HEK293 (cell line): ENCODE measurements at regions not wholly inside any gene's neighbourhood (a gene's known extent, or its start where the extent isn't known, plus 50 kb on each side); places are given as distances from the start of the nearest gene placed in this dataset.

ENCODE experiments used
- CTCF ChIA-PET: fragments of 350-600 bp; formaldehyde crosslinking; extraction: SDS; loops from one replicate; lab custom pipeline; 2021; ENCODE audit warnings: antibody characterized with exemption; lab: Yijun Ruan, JAX
- POLR2A ChIA-PET: fragments of 300-600 bp; formaldehyde crosslinking; extraction: SDS; loops from one replicate; lab custom pipeline; 2020; ENCODE audit warnings: antibody characterized with exemption, inconsistent platforms; lab: Yijun Ruan, JAX
- H3K27ac ChIP-seq: fragments of 200-500 bp; sonication (Bioruptor generic); 2 replicates; pipeline ENCODE4 v1.5.1; 2014; ENCODE audit warnings: low read depth, low read length, control low read depth, inconsistent platforms; ENCODE audit errors: extremely low read depth
- H3K36me3 ChIP-seq, 2 experiments: fragments of 200-500 bp in 1 of 2; sonication (Bioruptor generic) in 1 of 2; 1 replicate in 1 of 2; 2 replicates in 1 of 2; pipeline ENCODE4 v1.5.1; 2014 to 2017; ENCODE audit warnings: inconsistent platforms in 2 of 2, low read length in 2 of 2; ENCODE audit not compliant: control insufficient read depth in 2 of 2, insufficient read depth in 1 of 2
- H3K4me1 ChIP-seq: fragments of 200-500 bp; sonication (Bioruptor generic); 2 replicates; pipeline ENCODE4 v1.5.1; 2014; ENCODE audit warnings: mild to moderate bottlenecking, low read length, inconsistent platforms; ENCODE audit not compliant: control insufficient read depth, insufficient read depth
- H3K4me3 ChIP-seq: 2 replicates; pipeline ENCODE4 v1.5.1; 2011; ENCODE audit warnings: low read depth, mild to moderate bottlenecking, control low read depth, low read length, moderate library complexity
- H3K9me3 ChIP-seq: fragments of 200-500 bp; sonication (Bioruptor generic); 2 replicates; pipeline ENCODE4 v1.5.1; 2014; ENCODE audit warnings: low read depth, low read length, inconsistent platforms; ENCODE audit not compliant: control insufficient read depth, insufficient read depth
- HOXA7 ChIP-seq: sonication (generic); formaldehyde crosslinking; IDR thresholded peaks from 2 replicates; pipeline ENCODE4 v1.8.1; 2022; ENCODE audit warnings: missing genetic modification reagents, borderline replicate concordance
- IKZF3 ChIP-seq: fragments of 450-650 bp; IDR thresholded peaks from 2 replicates; pipeline ENCODE4 v1.5.0; 2018; ENCODE audit warnings: missing biosample characterization, mild to moderate bottlenecking, missing genetic modification characterization, moderate library complexity
- KLF8 ChIP-seq: fragments of 450-650 bp; formaldehyde crosslinking; IDR thresholded peaks from 2 replicates; pipeline ENCODE4 v1.5.1; 2016; ENCODE audit warnings: missing biosample characterization, missing genetic modification characterization
- SALL2 ChIP-seq: fragments of 450-650 bp; formaldehyde crosslinking; IDR thresholded peaks from 2 replicates; pipeline ENCODE4 v1.5.0; 2017; ENCODE audit warnings: missing biosample characterization, mild to moderate bottlenecking, missing genetic modification characterization, borderline replicate concordance
- ZNF2 ChIP-seq: fragments of 450-650 bp; formaldehyde crosslinking; IDR thresholded peaks from 2 replicates; pipeline ENCODE4 v1.5.1; 2016; ENCODE audit warnings: missing biosample characterization, missing genetic modification characterization
- ZNF214 ChIP-seq: fragments of 450-650 bp; formaldehyde crosslinking; IDR thresholded peaks from 2 replicates; pipeline ENCODE4 v1.5.1; 2017; ENCODE audit warnings: missing biosample characterization, mild to moderate bottlenecking, missing genetic modification characterization, borderline replicate concordance
- ZNF311 ChIP-seq: fragments of 450-650 bp; formaldehyde crosslinking; IDR thresholded peaks from 2 replicates; pipeline ENCODE4 v1.5.1; 2017; ENCODE audit warnings: missing biosample characterization, missing genetic modification characterization, borderline replicate concordance
- ZNF416 ChIP-seq: fragments of 450-650 bp; formaldehyde crosslinking; IDR thresholded peaks from 2 replicates; pipeline ENCODE4 v1.5.1; 2016; ENCODE audit warnings: missing biosample characterization, missing genetic modification characterization
- ZNF624 ChIP-seq: fragments of 450-650 bp; formaldehyde crosslinking; IDR thresholded peaks from 2 replicates; pipeline ENCODE4 v1.5.1; 2017; ENCODE audit warnings: missing biosample characterization, missing genetic modification characterization
- ZNF658 ChIP-seq: fragments of 450-650 bp; formaldehyde crosslinking; IDR thresholded peaks from 2 replicates; pipeline ENCODE4; 2016; ENCODE audit warnings: missing biosample characterization, missing genetic modification characterization
- TF ChIP-seq, protein P1 (sequence below): fragments of 450-650 bp; formaldehyde crosslinking; IDR thresholded peaks from 2 replicates; pipeline ENCODE4 v1.5.1; 2016; ENCODE audit warnings: missing biosample characterization, missing genetic modification characterization
- TF ChIP-seq, protein P2 (sequence below): fragments of 450-650 bp; formaldehyde crosslinking; IDR thresholded peaks from 2 replicates; pipeline ENCODE4 v1.5.1; 2016; ENCODE audit warnings: missing biosample characterization, missing genetic modification characterization
- TF ChIP-seq, protein P3 (sequence below): fragments of 450-650 bp; formaldehyde crosslinking; IDR thresholded peaks from 2 replicates; pipeline ENCODE4 v1.5.1; 2016; ENCODE audit warnings: missing biosample characterization, missing genetic modification characterization
- TF ChIP-seq, protein P4 (sequence below): fragments of 450-650 bp; formaldehyde crosslinking; IDR thresholded peaks from 2 replicates; pipeline ENCODE4 v1.5.1; 2017; ENCODE audit warnings: missing biosample characterization, missing genetic modification characterization
- TF ChIP-seq, protein P5 (sequence below): fragments of 450-650 bp; formaldehyde crosslinking; IDR thresholded peaks from 2 replicates; pipeline ENCODE4 v1.5.1; 2016; ENCODE audit warnings: missing biosample characterization, missing genetic modification characterization

DNA sequence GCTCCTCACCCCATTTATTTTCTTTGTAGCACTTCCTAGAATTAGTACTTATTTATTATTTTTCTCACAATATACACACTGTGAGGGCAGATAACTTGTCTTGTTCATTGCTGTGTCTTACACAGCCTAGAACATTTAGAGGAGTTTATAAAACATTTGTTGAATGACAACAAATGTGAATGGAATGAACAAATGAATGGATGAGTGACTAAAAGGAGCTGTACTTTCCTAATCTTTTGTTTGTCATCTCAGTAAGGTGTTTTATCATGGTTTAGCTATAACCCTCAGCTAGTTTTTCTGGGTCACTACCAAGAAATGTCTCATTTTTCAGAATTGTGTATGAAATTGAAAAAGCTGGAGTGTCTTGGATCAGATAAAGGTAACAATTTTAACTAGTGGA, 239.3 kb upstream of the KCNK2 start:
- no peaks in the 10 kb centered on the region for H3K4me1 ChIP-seq
- no peak overlapping the region for H3K4me3 ChIP-seq
- ChIA-PET POLR2A (no interaction called here), CTCF (no interaction called here)
- no peak for TF ChIP-seq SALL2 (tag by site-specific recombination)
- no peak overlapping the region for H3K27ac ChIP-seq
- H3K9me3 ChIP-seq, result no peaks in the 10 kb centered on the region
- H3K36me3 ChIP-seq, result no peaks in the 10 kb centered on the region

DNA sequence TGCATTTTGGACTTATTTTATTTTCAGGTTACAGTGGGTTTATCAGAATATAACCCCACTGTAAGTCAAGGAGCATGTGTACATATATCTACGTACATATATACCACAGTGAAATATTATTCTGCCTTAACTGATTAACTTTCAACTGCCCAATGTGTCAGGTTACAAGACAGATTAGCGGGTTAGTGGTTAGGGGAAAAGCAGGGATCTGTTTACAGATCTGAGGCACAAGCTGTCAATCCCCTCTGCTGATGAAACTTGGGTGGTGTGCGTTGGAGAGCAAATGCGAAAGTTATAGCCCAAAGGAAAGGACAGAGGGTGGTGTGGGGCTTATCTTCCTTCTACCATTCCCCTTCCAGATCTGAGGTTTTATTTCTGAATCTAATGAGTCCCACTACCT, 238.2 kb upstream of the KCNK2 start:
- TF ChIP-seq, protein P1, sequence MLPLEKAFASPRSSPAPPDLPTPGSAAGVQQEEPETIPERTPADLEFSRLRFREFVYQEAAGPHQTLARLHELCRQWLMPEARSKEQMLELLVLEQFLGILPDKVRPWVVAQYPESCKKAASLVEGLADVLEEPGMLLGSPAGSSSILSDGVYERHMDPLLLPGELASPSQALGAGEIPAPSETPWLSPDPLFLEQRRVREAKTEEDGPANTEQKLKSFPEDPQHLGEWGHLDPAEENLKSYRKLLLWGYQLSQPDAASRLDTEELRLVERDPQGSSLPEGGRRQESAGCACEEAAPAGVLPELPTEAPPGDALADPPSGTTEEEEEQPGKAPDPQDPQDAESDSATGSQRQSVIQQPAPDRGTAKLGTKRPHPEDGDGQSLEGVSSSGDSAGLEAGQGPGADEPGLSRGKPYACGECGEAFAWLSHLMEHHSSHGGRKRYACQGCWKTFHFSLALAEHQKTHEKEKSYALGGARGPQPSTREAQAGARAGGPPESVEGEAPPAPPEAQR, result no peak
- TF ChIP-seq, protein P2, sequence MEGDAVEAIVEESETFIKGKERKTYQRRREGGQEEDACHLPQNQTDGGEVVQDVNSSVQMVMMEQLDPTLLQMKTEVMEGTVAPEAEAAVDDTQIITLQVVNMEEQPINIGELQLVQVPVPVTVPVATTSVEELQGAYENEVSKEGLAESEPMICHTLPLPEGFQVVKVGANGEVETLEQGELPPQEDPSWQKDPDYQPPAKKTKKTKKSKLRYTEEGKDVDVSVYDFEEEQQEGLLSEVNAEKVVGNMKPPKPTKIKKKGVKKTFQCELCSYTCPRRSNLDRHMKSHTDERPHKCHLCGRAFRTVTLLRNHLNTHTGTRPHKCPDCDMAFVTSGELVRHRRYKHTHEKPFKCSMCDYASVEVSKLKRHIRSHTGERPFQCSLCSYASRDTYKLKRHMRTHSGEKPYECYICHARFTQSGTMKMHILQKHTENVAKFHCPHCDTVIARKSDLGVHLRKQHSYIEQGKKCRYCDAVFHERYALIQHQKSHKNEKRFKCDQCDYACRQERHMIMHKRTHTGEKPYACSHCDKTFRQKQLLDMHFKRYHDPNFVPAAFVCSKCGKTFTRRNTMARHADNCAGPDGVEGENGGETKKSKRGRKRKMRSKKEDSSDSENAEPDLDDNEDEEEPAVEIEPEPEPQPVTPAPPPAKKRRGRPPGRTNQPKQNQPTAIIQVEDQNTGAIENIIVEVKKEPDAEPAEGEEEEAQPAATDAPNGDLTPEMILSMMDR, result no peak
- TF ChIP-seq, protein P3, sequence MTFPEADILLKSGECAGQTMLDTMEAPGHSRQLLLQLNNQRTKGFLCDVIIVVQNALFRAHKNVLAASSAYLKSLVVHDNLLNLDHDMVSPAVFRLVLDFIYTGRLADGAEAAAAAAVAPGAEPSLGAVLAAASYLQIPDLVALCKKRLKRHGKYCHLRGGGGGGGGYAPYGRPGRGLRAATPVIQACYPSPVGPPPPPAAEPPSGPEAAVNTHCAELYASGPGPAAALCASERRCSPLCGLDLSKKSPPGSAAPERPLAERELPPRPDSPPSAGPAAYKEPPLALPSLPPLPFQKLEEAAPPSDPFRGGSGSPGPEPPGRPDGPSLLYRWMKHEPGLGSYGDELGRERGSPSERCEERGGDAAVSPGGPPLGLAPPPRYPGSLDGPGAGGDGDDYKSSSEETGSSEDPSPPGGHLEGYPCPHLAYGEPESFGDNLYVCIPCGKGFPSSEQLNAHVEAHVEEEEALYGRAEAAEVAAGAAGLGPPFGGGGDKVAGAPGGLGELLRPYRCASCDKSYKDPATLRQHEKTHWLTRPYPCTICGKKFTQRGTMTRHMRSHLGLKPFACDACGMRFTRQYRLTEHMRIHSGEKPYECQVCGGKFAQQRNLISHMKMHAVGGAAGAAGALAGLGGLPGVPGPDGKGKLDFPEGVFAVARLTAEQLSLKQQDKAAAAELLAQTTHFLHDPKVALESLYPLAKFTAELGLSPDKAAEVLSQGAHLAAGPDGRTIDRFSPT, result no peak
- TF ChIP-seq IKZF3, result no peak
- no peak for TF ChIP-seq ZNF311 (tag by site-specific recombination)
- no peak for TF ChIP-seq ZNF214 (tag by site-specific recombination)
- TF ChIP-seq ZNF624 (tag by site-specific recombination), result no peak
- TF ChIP-seq KLF8 (tag by site-specific recombination), result no peak
- TF ChIP-seq ZNF2 (tag by site-specific recombination), result no peak
- no peak for TF ChIP-seq ZNF416 (tag by site-specific recombination)
- TF ChIP-seq, protein P4, sequence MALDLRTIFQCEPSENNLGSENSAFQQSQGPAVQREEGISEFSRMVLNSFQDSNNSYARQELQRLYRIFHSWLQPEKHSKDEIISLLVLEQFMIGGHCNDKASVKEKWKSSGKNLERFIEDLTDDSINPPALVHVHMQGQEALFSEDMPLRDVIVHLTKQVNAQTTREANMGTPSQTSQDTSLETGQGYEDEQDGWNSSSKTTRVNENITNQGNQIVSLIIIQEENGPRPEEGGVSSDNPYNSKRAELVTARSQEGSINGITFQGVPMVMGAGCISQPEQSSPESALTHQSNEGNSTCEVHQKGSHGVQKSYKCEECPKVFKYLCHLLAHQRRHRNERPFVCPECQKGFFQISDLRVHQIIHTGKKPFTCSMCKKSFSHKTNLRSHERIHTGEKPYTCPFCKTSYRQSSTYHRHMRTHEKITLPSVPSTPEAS (tag by site-specific recombination), result no peak
- TF ChIP-seq, protein P5, sequence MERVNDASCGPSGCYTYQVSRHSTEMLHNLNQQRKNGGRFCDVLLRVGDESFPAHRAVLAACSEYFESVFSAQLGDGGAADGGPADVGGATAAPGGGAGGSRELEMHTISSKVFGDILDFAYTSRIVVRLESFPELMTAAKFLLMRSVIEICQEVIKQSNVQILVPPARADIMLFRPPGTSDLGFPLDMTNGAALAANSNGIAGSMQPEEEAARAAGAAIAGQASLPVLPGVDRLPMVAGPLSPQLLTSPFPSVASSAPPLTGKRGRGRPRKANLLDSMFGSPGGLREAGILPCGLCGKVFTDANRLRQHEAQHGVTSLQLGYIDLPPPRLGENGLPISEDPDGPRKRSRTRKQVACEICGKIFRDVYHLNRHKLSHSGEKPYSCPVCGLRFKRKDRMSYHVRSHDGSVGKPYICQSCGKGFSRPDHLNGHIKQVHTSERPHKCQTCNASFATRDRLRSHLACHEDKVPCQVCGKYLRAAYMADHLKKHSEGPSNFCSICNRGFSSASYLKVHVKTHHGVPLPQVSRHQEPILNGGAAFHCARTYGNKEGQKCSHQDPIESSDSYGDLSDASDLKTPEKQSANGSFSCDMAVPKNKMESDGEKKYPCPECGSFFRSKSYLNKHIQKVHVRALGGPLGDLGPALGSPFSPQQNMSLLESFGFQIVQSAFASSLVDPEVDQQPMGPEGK (tag by site-specific recombination), result no peak
- no peak for TF ChIP-seq HOXA7 (CRISPR knock-in tag)
- TF ChIP-seq ZNF658, result no peak
- CTCF ChIA-PET, result no interaction called here
- POLR2A ChIA-PET, result no interaction called here

More for the DNA sequence above, 238.2 kb upstream of the KCNK2 start:
- H3K4me3 ChIP-seq, result no peak overlapping the region
- H3K27ac ChIP-seq, result no peak overlapping the region
- no peaks in the 10 kb centered on the region for H3K4me1 ChIP-seq
- H3K36me3 ChIP-seq, result no peaks in the 10 kb centered on the region
- H3K9me3 ChIP-seq, result no peaks in the 10 kb centered on the region
